Astrocyte (in vitro differentiated cells and primary cell): ENCODE measurements at regions not wholly inside any gene's neighbourhood (a gene's known extent, or its start where the extent isn't known, plus 50 kb on each side); places are given as distances from the start of the nearest gene placed in this dataset.

Experiments
- DNase-seq: peaks from one replicate; pipeline ENCODE4 v3.0.0-alpha.2; 2010; ENCODE audit warnings: low read depth
- FAIRE-seq: peaks from 2 replicates; lab custom pipeline; 2011; peaks lifted over from hg19 to GRCh38; lab: Jason Lieb, UNC
- H2AFZ ChIP-seq: 2 replicates; pipeline ENCODE4 v1.6.0; 2012; ENCODE audit warnings: low read depth, low read length, inconsistent platforms
- H3K27ac ChIP-seq: 2 replicates; pipeline ENCODE4 v1.5.1; 2011; ENCODE audit warnings: low read depth, low read length, inconsistent platforms
- H3K27me3 ChIP-seq: 2 replicates; pipeline ENCODE4 v1.6.0; 2011; ENCODE audit warnings: low read length, inconsistent platforms; ENCODE audit not compliant: insufficient read depth
- H3K36me3 ChIP-seq: 2 replicates; pipeline ENCODE4 v1.5.1; 2011; ENCODE audit warnings: low read length, inconsistent platforms; ENCODE audit not compliant: insufficient read depth
- H3K4me1 ChIP-seq: 2 replicates; pipeline ENCODE4 v1.5.1; 2011; ENCODE audit warnings: low read length, inconsistent platforms; ENCODE audit not compliant: insufficient read depth
- H3K4me2 ChIP-seq: 2 replicates; pipeline ENCODE4 v1.6.0; 2012; ENCODE audit warnings: low read length, inconsistent platforms
- H3K4me3 ChIP-seq: 2 replicates; pipeline ENCODE4 v1.5.1; 2011; ENCODE audit warnings: low read depth, mild to moderate bottlenecking, low read length, inconsistent platforms; ENCODE audit not compliant: insufficient read depth
- H3K79me2 ChIP-seq: 2 replicates; pipeline ENCODE4 v1.6.0; 2012; ENCODE audit warnings: mild to moderate bottlenecking, low read length, inconsistent platforms; ENCODE audit not compliant: insufficient read depth
- H3K9ac ChIP-seq: 2 replicates; pipeline ENCODE4 v1.6.0; 2012; ENCODE audit warnings: mild to moderate bottlenecking, low read length, inconsistent platforms
- H3K9me3 ChIP-seq: 2 replicates; pipeline ENCODE4 v1.5.1; 2012; ENCODE audit warnings: low read depth, mild to moderate bottlenecking, low read length, inconsistent platforms; ENCODE audit not compliant: insufficient read depth
- H4K20me1 ChIP-seq: 2 replicates; pipeline ENCODE4 v1.6.0; 2012; ENCODE audit warnings: low read length, inconsistent platforms; ENCODE audit not compliant: insufficient read depth
- H3K27ac Mint-ChIP-seq: one replicate; pipeline ENCODE4 v1.8.0; 2021; ENCODE audit warnings: mild to moderate bottlenecking, mixed read lengths; ENCODE audit not compliant: unreplicated experiment
- H3K27me3 Mint-ChIP-seq: one replicate; pipeline ENCODE4 v1.8.0; 2021; ENCODE audit warnings: low read depth, mixed read lengths; ENCODE audit not compliant: unreplicated experiment
- H3K36me3 Mint-ChIP-seq: one replicate; pipeline ENCODE4 v1.8.0; 2021; ENCODE audit warnings: low read depth, mixed read lengths; ENCODE audit not compliant: unreplicated experiment
- H3K4me1 Mint-ChIP-seq: one replicate; pipeline ENCODE4 v1.8.0; 2021; ENCODE audit warnings: low read depth, mixed read lengths; ENCODE audit not compliant: unreplicated experiment
- H3K4me3 Mint-ChIP-seq: one replicate; pipeline ENCODE4 v1.8.0; 2021; ENCODE audit warnings: mild to moderate bottlenecking, moderate library complexity, mixed read lengths; ENCODE audit not compliant: unreplicated experiment
- H3K9me3 Mint-ChIP-seq: one replicate; pipeline ENCODE4 v1.8.0; 2021; ENCODE audit warnings: mild to moderate bottlenecking, mixed read lengths; ENCODE audit not compliant: unreplicated experiment
- CTCF ChIP-seq: IDR thresholded peaks from 2 replicates; pipeline ENCODE4 v1.5.1; 2011; ENCODE audit warnings: low read depth, mild to moderate bottlenecking, inconsistent platforms, low read length, moderate library complexity; ENCODE audit not compliant: insufficient read depth
- EZH2 ChIP-seq: IDR thresholded peaks from 2 replicates; pipeline ENCODE4 v1.6.1; 2012; ENCODE audit warnings: mild to moderate bottlenecking, low read length, inconsistent platforms; ENCODE audit not compliant: insufficient read depth

GRCh38 chr14:59132796-59133494, 55.5 kb upstream of the DAAM1 start:
- Mint-ChIP-seq H3K4me3 (no peak overlapping the region), H3K27ac (no peak overlapping the region), H3K27me3 (peaks cover 2% of the 10 kb centered on the region), H3K4me1 (peaks cover 2% of the 10 kb centered on the region), H3K9me3 (no peaks in the 10 kb centered on the region), H3K36me3 (no peaks in the 10 kb centered on the region)
- DNase-seq (no peak), FAIRE-seq (no peak)
- Histone ChIP-seq H2AFZ (no peak overlapping the region), H3K36me3 (no peaks in the 10 kb centered on the region), H3K4me2 (no peak overlapping the region), H3K9ac (no peak overlapping the region), H3K27me3 (no peaks in the 10 kb centered on the region), H3K4me1 (no peaks in the 10 kb centered on the region), H4K20me1 (no peaks in the 10 kb centered on the region), H3K9me3 (no peaks in the 10 kb centered on the region), H3K79me2 (no peaks in the 10 kb centered on the region), H3K4me3 (no peak overlapping the region), H3K27ac (no peak overlapping the region)
- no peak for TF ChIP-seq CTCF
- no peak for TF ChIP-seq EZH2

GRCh38 chr14:59133709-59134108, 54.8 kb upstream of the DAAM1 start:
- Histone ChIP-seq H3K4me2 (no peak overlapping the region), H4K20me1 (no peaks in the 10 kb centered on the region), H3K27me3 (no peaks in the 10 kb centered on the region), H3K9ac (no peak overlapping the region), H3K4me1 (no peaks in the 10 kb centered on the region), H2AFZ (no peak overlapping the region), H3K27ac (no peak overlapping the region), H3K9me3 (no peaks in the 10 kb centered on the region), H3K36me3 (no peaks in the 10 kb centered on the region), H3K4me3 (no peak overlapping the region), H3K79me2 (no peaks in the 10 kb centered on the region)
- Mint-ChIP-seq H3K27ac (no peak overlapping the region), H3K27me3 (peaks cover 2% of the 10 kb centered on the region), H3K4me3 (no peak overlapping the region), H3K9me3 (no peaks in the 10 kb centered on the region), H3K36me3 (no peaks in the 10 kb centered on the region), H3K4me1 (peaks cover 2% of the 10 kb centered on the region)
- TF ChIP-seq EZH2 (no peak), CTCF (no peak)
- FAIRE-seq (no peak), DNase-seq (no peak)

- Histone ChIP-seq H3K27ac (no peak overlapping the region), H2AFZ (no peak overlapping the region), H4K20me1 (no peaks in the 10 kb centered on the region), H3K9ac (no peak overlapping the region), H3K27me3 (no peaks in the 10 kb centered on the region), H3K79me2 (no peaks in the 10 kb centered on the region), H3K4me2 (no peak overlapping the region), H3K9me3 (no peaks in the 10 kb centered on the region), H3K36me3 (no peaks in the 10 kb centered on the region), H3K4me1 (no peaks in the 10 kb centered on the region), H3K4me3 (no peak overlapping the region)
- peaks cover 2% of the 10 kb centered on the region for H3K27me3 Mint-ChIP-seq
- no peaks in the 10 kb centered on the region for H3K9me3 Mint-ChIP-seq
- no peak overlapping the region for H3K27ac Mint-ChIP-seq
- DNase-seq (no peak), FAIRE-seq (no peak)
- peaks cover 2% of the 10 kb centered on the region for H3K4me1 Mint-ChIP-seq
- H3K4me3 Mint-ChIP-seq = no peak overlapping the region
- H3K36me3 Mint-ChIP-seq = no peaks in the 10 kb centered on the region
- TF ChIP-seq CTCF (no peak), EZH2 (no peak)
Measured at GRCh38 chr14:59134307-59134706, 54.2 kb upstream of the DAAM1 start.
